ENCODE measurements at regions not wholly inside any gene's neighbourhood (a gene's known extent, or its start where the extent isn't known, plus 50 kb on each side); places are given as distances from the start of the nearest gene placed in this dataset.

- no peak overlapping the region for H3K4me3 ChIP-seq (ENCODE audit: control insufficient read depth, low read depth, low read length)
- TF ChIP-seq, protein P1, sequence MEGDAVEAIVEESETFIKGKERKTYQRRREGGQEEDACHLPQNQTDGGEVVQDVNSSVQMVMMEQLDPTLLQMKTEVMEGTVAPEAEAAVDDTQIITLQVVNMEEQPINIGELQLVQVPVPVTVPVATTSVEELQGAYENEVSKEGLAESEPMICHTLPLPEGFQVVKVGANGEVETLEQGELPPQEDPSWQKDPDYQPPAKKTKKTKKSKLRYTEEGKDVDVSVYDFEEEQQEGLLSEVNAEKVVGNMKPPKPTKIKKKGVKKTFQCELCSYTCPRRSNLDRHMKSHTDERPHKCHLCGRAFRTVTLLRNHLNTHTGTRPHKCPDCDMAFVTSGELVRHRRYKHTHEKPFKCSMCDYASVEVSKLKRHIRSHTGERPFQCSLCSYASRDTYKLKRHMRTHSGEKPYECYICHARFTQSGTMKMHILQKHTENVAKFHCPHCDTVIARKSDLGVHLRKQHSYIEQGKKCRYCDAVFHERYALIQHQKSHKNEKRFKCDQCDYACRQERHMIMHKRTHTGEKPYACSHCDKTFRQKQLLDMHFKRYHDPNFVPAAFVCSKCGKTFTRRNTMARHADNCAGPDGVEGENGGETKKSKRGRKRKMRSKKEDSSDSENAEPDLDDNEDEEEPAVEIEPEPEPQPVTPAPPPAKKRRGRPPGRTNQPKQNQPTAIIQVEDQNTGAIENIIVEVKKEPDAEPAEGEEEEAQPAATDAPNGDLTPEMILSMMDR (conservative IDR thresholded peaks at IDR 0.05; ENCODE audit: control insufficient read depth, insufficient read depth, low read depth, low read length) = no peak
- no peak for DNase-seq (ENCODE audit: low read depth)
These were observed 182.4 kb upstream of the LARGE1 start for GRCh38 chr22:34102633-34103032.

- TF ChIP-seq, protein P1 (conservative IDR thresholded peaks at IDR 0.05; ENCODE audit: control insufficient read depth, insufficient read depth, low read depth, low read length) = no peak
- no peak overlapping the region for H3K4me3 ChIP-seq (ENCODE audit: control insufficient read depth, low read depth, low read length)
- DNase-seq (ENCODE audit: low read depth) = peak; percentile 1
These were observed 185.3 kb upstream of the LARGE1 start for GRCh38 chr22:34105461-34106062.

DNA sequence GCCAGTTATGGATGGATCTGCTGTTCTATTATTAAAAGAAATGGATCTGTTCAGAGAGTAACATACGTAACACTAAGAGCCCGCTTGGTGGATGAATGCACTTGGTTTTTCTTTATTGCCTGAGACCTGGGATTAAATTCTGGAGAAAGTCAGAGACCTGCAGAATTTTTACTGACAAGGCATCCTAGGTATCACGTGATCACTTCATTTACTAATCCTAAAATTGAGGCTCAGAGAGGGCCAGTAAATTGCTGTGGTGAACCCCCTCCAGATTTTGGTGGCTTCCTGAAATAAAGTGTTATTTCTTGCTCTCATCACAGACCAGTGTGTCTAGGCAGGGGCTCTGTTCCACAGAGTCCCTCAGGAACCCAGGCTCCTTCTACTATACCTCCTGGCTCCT, 187.9 kb upstream of the LARGE1 start:
- DNase-seq (ENCODE audit: low read depth) = no peak
- TF ChIP-seq, protein P1 (conservative IDR thresholded peaks at IDR 0.05; ENCODE audit: control insufficient read depth, insufficient read depth, low read depth, low read length) = no peak

DNA sequence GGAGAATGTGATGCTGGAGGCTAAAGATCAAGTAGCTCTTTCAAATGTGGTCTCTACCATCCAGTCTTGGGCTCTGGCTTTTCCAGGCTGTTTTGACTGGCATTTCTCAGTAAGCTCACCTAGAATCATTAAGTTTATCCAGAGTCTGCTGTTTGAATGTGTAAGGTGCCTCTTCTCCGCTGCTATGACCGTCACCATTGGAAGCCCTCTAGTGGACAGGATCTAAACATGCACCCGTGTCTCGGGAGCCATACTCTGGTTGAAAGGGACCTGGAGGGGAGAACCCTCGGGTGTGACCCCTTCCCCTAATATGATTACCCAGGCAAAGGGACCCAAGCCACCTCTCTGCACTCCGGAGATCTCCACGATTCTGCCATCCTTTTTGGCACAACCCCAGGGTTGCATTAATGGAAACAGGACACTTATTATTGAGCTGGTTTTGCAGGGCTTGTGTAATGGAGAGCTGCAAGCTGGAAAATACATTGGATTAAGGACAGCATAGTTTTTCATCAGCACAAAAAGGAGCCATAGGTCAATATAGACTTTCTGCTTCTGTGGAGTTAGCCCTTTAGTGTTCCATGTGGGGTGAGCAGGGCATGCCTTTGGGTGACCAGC, 191.0 kb upstream of the LARGE1 start:
- TF ChIP-seq, protein P1 (conservative IDR thresholded peaks at IDR 0.05; ENCODE audit: control insufficient read depth, insufficient read depth, low read depth, low read length) = peak; percentile 60
- H3K4me3 ChIP-seq (ENCODE audit: control insufficient read depth, low read depth, low read length) = no peak overlapping the region
- DNase-seq (ENCODE audit: low read depth) = peak; percentile 8

More for the DNA sequence above, 187.9 kb upstream of the LARGE1 start:
- H3K4me3 ChIP-seq (ENCODE audit: control insufficient read depth, low read depth, low read length) = no peak overlapping the region

DNA sequence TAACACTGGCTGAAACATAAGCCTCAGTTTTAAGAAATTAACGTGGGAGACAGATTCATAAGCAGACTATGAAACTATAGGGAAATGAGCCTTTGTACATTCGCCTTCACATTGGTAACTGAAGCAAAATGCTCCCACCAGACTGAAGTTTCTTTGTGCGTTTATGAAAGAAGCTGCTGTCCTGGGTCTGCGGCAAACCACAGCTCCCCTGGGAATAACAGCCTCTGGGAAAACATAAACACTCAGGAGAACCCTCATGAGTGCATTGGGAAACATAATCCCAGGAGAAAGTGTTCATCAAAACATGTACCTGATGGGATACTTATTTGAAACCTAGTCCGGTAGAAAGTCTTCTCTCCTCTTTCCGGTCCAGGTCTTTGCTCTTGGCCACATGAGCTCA, 193.1 kb upstream of the LARGE1 start:
- TF ChIP-seq, protein P1 (conservative IDR thresholded peaks at IDR 0.05; ENCODE audit: control insufficient read depth, insufficient read depth, low read depth, low read length) = no peak
- H3K4me3 ChIP-seq (ENCODE audit: control insufficient read depth, low read depth, low read length) = no peak overlapping the region
- DNase-seq (ENCODE audit: low read depth) = no peak

- no peak overlapping the region for H3K4me3 ChIP-seq (ENCODE audit: control insufficient read depth, low read depth, low read length)
- TF ChIP-seq, protein P1 (conservative IDR thresholded peaks at IDR 0.05; ENCODE audit: control insufficient read depth, insufficient read depth, low read depth, low read length) = no peak
- no peak for DNase-seq (ENCODE audit: low read depth)
These were observed 194.1 kb upstream of the LARGE1 start for GRCh38 chr22:34114406-34114805.
